A549 (cell line): ENCODE measurements at regions not wholly inside any gene's neighbourhood (a gene's known extent, or its start where the extent isn't known, plus 50 kb on each side); places are given as distances from the start of the nearest gene placed in this dataset.

Source experiments
- ATAC-seq, 2 experiments: fragments of 200-7000 bp in 1 of 2; fragments of >200 bp in 1 of 2; cut with Nextera tagmentation in 1 of 2; cut with Tn5 transposase in 1 of 2; 3 replicates each; pipeline versions ENCODE4 v1.8.0 to v1.9.1; 2018 to 2020; ENCODE audit warnings: mild to moderate bottlenecking in 1 of 2, moderate library complexity in 1 of 2
- CTCF ChIA-PET: fragments of 300-600 bp; sonication (Branson Sonifier 250); formaldehyde crosslinking; extraction: SDS; loops from one replicate; lab custom pipeline; 2021; ENCODE audit warnings: antibody characterized with exemption, inconsistent platforms; lab: Yijun Ruan, JAX
- POLR2A ChIA-PET: fragments of 350-600 bp; formaldehyde crosslinking; extraction: SDS; loops from one replicate; lab custom pipeline; 2021; ENCODE audit warnings: antibody characterized with exemption, inconsistent platforms; lab: Yijun Ruan, JAX
- DNase-seq, 2 experiments: peaks; one replicate each; pipeline versions ENCODE4 v3.0.0 to v3.0.0-alpha.2; 2011 to 2016; ENCODE audit warnings: low read depth in 1 of 2, low spot score in 1 of 2
- FAIRE-seq: peaks from 2 replicates; lab custom pipeline; 2011; peaks lifted over from hg19 to GRCh38; lab: Jason Lieb, UNC
- H3K27ac ChIP-seq, 2 experiments: fragments of >200 bp; sonication (Bioruptor Twin); formaldehyde crosslinking; 3 replicates each; pipeline ENCODE4 v1.5.1; 2016 to 2017
- H3K4me1 ChIP-seq: fragments of >200 bp; sonication (Bioruptor Twin); formaldehyde crosslinking; 3 replicates; pipeline ENCODE4 v1.6.1; 2016
- H3K4me2 ChIP-seq: fragments of >200 bp; sonication (Bioruptor Twin); formaldehyde crosslinking; 3 replicates; pipeline ENCODE4 v1.6.1; 2016
- H3K4me3 ChIP-seq: fragments of >200 bp; sonication (Bioruptor Twin); formaldehyde crosslinking; 3 replicates; pipeline ENCODE4 v1.5.1; 2016
- H3K9me3 ChIP-seq: fragments of >200 bp; sonication (Bioruptor Twin); formaldehyde crosslinking; 3 replicates; pipeline ENCODE4 v1.6.1; 2016
- BCL3 ChIP-seq: fragments of >200 bp; sonication (Bioruptor Twin); formaldehyde crosslinking; IDR thresholded peaks from 3 replicates; pipeline ENCODE4 v1.6.1; 2016
- BHLHE40 ChIP-seq: IDR thresholded peaks from 2 replicates; pipeline ENCODE4 v1.6.1; 2012; ENCODE audit warnings: low read depth, low read length, inconsistent platforms
- CBX2 ChIP-seq: fragments of 200-600 bp; sonication (generic); IDR thresholded peaks from 2 replicates; pipeline ENCODE4 v1.6.1; 2016; ENCODE audit warnings: low read depth, mild to moderate bottlenecking, borderline replicate concordance
- CHD4 ChIP-seq: fragments of 200-600 bp; sonication (generic); IDR thresholded peaks from 2 replicates; pipeline ENCODE4 v1.6.1; 2016; ENCODE audit warnings: antibody characterized with exemption, mild to moderate bottlenecking, borderline replicate concordance
- E2F6 ChIP-seq: IDR thresholded peaks from 2 replicates; pipeline ENCODE4 v1.6.1; 2012; ENCODE audit warnings: low read depth, borderline replicate concordance
- ELK1 ChIP-seq: fragments of 150-350 bp; IDR thresholded peaks from 2 replicates; pipeline ENCODE4 v1.6.1; 2014; ENCODE audit warnings: low read depth, mild to moderate bottlenecking, low read length
- FOSB ChIP-seq: fragments of 250-450 bp; sonication (Bioruptor Pico); IDR thresholded peaks from 2 replicates; pipeline ENCODE4 v1.5.0; 2020; ENCODE audit warnings: mild to moderate bottlenecking, moderate library complexity
- FOSL2 ChIP-seq, 2 experiments: fragments of 450-650 bp in 1 of 2; fragments of >200 bp in 1 of 2; sonication (Bioruptor Twin) in 1 of 2; formaldehyde crosslinking; IDR thresholded peaks; 2 replicates each; pipeline versions ENCODE4 v1.5.0 to v1.6.1; 2016 to 2020; ENCODE audit warnings: mild to moderate bottlenecking in 1 of 2, moderate library complexity in 1 of 2
- HMGXB4 ChIP-seq: fragments of 250-450 bp; sonication (Bioruptor Pico); IDR thresholded peaks from 2 replicates; pipeline ENCODE4 v1.5.0; 2021; ENCODE audit warnings: mild to moderate bottlenecking, moderate library complexity, borderline replicate concordance
- HOXB5 ChIP-seq: fragments of 250-450 bp; sonication (Bioruptor Pico); IDR thresholded peaks from 2 replicates; pipeline ENCODE4 v1.5.0; 2020; ENCODE audit warnings: mild to moderate bottlenecking, moderate library complexity
- JUNB ChIP-seq: fragments of >200 bp; sonication (Bioruptor Twin); formaldehyde crosslinking; IDR thresholded peaks from 2 replicates; pipeline ENCODE4 v1.6.1; 2016
- KDM1A ChIP-seq: fragments of 200-600 bp; sonication (generic); IDR thresholded peaks from 2 replicates; pipeline ENCODE4 v1.6.1; 2016; ENCODE audit warnings: low read depth, mild to moderate bottlenecking
- KDM5A ChIP-seq: fragments of 200-600 bp; sonication (generic); IDR thresholded peaks from 2 replicates; pipeline ENCODE4 v1.6.1; 2016; ENCODE audit warnings: antibody characterized with exemption, mild to moderate bottlenecking
- MAZ ChIP-seq: fragments of 150-350 bp; IDR thresholded peaks from 2 replicates; pipeline ENCODE4 v1.6.1; 2014; ENCODE audit warnings: antibody characterized with exemption, low read depth, low read length, borderline replicate concordance
- NPAS2 ChIP-seq: fragments of 250-450 bp; sonication (Bioruptor Pico); IDR thresholded peaks from 2 replicates; pipeline ENCODE4 v1.8.0; 2022; ENCODE audit warnings: mild to moderate bottlenecking, moderate library complexity, borderline replicate concordance
- PHF8 ChIP-seq: fragments of 200-600 bp; sonication (generic); IDR thresholded peaks from 2 replicates; pipeline ENCODE4 v1.6.1; 2016; ENCODE audit warnings: low read depth, mild to moderate bottlenecking, antibody characterized with exemption, moderate library complexity, borderline replicate concordance
- POLR2A ChIP-seq: IDR thresholded peaks from 2 replicates; pipeline ENCODE4 v1.6.1; 2012; ENCODE audit warnings: mild to moderate bottlenecking, low read length
- ZNF302 ChIP-seq: fragments of 250-450 bp; sonication (Bioruptor Pico); IDR thresholded peaks from 2 replicates; pipeline ENCODE4 v1.9.0; 2021; ENCODE audit warnings: inconsistent platforms, mild to moderate bottlenecking, moderate library complexity
- WGBS: methylation state at CpG from one replicate; pipeline ENCODE4 v1.1.6; 2017; ENCODE audit errors: missing lambda C conversion rate; 5-methylcytosine and 5-hydroxymethylcytosine counted together

GRCh38 chr4:112823156-112823555 lies 186.2 kb downstream of the LARP7 start:
- CTCF ChIA-PET: no interaction called here
- POLR2A ChIA-PET: no interaction called here
- H3K4me3 ChIP-seq: no peak overlapping the region
- no peak overlapping the region for H3K4me2 ChIP-seq
- ATAC-seq (no peak), DNase-seq (no peak)
- no peaks in the 10 kb centered on the region for H3K4me1 ChIP-seq
- TF ChIP-seq NPAS2 (CRISPR knock-in tag) (no peak), BCL3 (no peak)
- TF ChIP-seq, all 56 proteins: peak for 0
- H3K9me3 ChIP-seq: no peaks in the 10 kb centered on the region
- no peak for FAIRE-seq
- H3K27ac ChIP-seq: no peak overlapping the region

GRCh38 chr4:112823606-112824005 lies 186.7 kb downstream of the LARP7 start:
- FAIRE-seq (no peak), ATAC-seq (no peak), DNase-seq (no peak)
- Histone ChIP-seq H3K27ac (no peak overlapping the region), H3K4me3 (no peak overlapping the region), H3K9me3 (no peaks in the 10 kb centered on the region), H3K4me2 (no peak overlapping the region), H3K4me1 (no peaks in the 10 kb centered on the region)
- WGBS: 41% methylated on average over 2 of the region's 2 CpGs
- POLR2A ChIA-PET: no interaction called here
- CTCF ChIA-PET: no interaction called here
- no peak for TF ChIP-seq ELK1
- TF ChIP-seq MAZ: no peak
- no peak for TF ChIP-seq PHF8
- TF ChIP-seq HMGXB4 (CRISPR knock-in tag): no peak
- TF ChIP-seq CBX2: no peak
- TF ChIP-seq KDM5A: no peak
- no peak for TF ChIP-seq HOXB5 (CRISPR knock-in tag)
- no peak for TF ChIP-seq BHLHE40
- no peak for TF ChIP-seq FOSB (CRISPR knock-in tag)
- no peak for TF ChIP-seq E2F6
- TF ChIP-seq ZNF302 (CRISPR knock-in tag): no peak
- TF ChIP-seq JUNB: no peak
- no peak for TF ChIP-seq KDM1A
- no peak for TF ChIP-seq POLR2A
- no peak for TF ChIP-seq FOSL2 (IDR thresholded peaks at IDR 0.05)
- no peak for TF ChIP-seq FOSL2 (CRISPR knock-in tag; IDR thresholded peaks at IDR 0.05)

GRCh38 chr4:112830753-112831386 lies 193.9 kb downstream of the LARP7 start:
- ATAC-seq (no peak), FAIRE-seq (no peak), DNase-seq (no peak)
- no peak overlapping the region for H3K4me2 ChIP-seq
- H3K4me3 ChIP-seq: no peak overlapping the region
- H3K4me1 ChIP-seq: no peaks in the 10 kb centered on the region
- POLR2A ChIA-PET: no interaction called here
- no peak for TF ChIP-seq ZNF302 (CRISPR knock-in tag)
- TF ChIP-seq CHD4: no peak
- H3K27ac ChIP-seq: no peak overlapping the region
- WGBS: 59% methylated on average over 3 of the region's 23 CpGs
- no peaks in the 10 kb centered on the region for H3K9me3 ChIP-seq
- CTCF ChIA-PET: interaction anchor here (0.9 kb wide), 1 partner anchor 193 kb away, joined by 3 read pairs; no protein-coding TSS in a partner anchor
